ENCODE measurements at regions not wholly inside any gene's neighbourhood (a gene's known extent, or its start where the extent isn't known, plus 50 kb on each side); places are given as distances from the start of the nearest gene placed in this dataset.

DNA sequence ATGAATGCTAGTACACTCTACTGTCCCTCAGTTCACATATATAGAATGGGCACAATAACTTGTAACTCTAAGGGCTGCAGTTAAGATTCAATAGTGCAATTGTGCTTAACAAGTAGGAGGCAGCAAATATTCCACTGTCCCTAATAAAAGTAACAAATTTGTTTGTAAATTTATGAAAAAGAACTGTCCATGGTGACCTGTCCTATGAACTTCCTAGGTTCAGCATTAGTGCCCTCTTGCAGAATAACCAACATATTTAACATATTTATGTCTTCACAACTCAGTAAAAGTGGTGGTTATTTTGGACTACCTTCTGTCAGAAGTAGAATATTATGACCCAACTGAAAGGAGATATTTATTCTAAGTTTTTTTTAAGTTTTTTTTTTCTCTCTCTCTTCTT, 327.8 kb downstream of the CENPW start:
- TF ChIP-seq CTCF (IDR thresholded peaks at IDR 0.05): no peak
- no peak for TF ChIP-seq ZFX (IDR thresholded peaks at IDR 0.05; ENCODE audit: borderline replicate concordance)
